HG03097 (cell line): ENCODE measurements at regions not wholly inside any gene's neighbourhood (a gene's known extent, or its start where the extent isn't known, plus 50 kb on each side); places are given as distances from the start of the nearest gene placed in this dataset.

ENCODE experiments used
- ATAC-seq: cut with Tn5 transposase; IDR thresholded peaks from one replicate; pipeline ENCODE4 v1.9.1; 2021; ENCODE audit not compliant: unreplicated experiment, low FRiP score

GRCh38 chr3:127104586-127104985 lies 88.3 kb upstream of the PRR23E start:
- ATAC-seq, result no peak

DNA sequence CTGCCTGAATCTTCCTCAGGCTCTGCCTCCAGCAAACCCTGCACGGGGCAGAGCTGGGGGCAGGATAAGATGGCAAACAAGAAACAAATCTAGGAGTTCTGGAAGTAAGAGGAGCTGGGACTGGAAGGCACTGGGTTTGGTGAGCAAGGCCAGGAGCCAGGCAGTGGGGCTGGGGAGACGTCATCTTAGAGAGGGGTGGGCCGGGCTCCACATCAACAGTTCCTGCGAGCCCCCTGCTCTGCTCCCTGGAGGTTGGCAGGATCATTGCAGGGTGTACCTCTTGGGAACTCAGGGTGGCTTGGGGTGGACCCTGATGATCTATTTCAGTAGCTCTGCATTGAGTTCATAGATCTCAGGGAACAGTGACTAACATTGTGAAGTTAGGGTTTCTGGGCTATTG lies 87.3 kb upstream of the PRR23E start:
- ATAC-seq, result no peak

GRCh38 chr3:127106053-127106452 lies 86.9 kb upstream of the PRR23E start:
- no peak for ATAC-seq

DNA sequence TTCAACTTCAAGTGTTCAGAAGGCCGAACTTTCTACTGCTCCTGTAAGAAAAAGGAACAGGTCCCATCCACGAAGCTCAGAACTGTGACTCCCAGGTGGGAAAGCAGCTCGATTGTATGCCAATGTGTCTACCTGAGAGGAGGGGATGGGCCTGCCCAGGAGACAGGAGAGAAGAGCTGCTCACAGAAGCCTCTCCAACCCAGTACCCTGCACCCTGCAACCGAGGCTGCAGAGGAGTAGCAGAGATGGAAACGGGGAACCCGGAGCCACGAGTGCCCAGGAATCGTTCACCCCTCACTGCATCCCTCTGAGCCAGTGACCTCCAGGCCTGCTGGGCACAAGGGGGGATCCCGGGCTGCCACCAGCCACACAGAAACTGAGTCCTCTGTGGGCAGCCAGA lies 86.5 kb upstream of the PRR23E start:
- no peak for ATAC-seq

GRCh38 chr3:127107002-127107401 lies 85.9 kb upstream of the PRR23E start:
- ATAC-seq, result no peak

GRCh38 chr3:127107491-127108375 lies 85.2 kb upstream of the PRR23E start:
- no peak for ATAC-seq

GRCh38 chr3:127108796-127109195 lies 84.1 kb upstream of the PRR23E start:
- ATAC-seq, result no peak

GRCh38 chr3:127110982-127111693 lies 81.8 kb upstream of the PRR23E start:
- ATAC-seq, result no peak

DNA sequence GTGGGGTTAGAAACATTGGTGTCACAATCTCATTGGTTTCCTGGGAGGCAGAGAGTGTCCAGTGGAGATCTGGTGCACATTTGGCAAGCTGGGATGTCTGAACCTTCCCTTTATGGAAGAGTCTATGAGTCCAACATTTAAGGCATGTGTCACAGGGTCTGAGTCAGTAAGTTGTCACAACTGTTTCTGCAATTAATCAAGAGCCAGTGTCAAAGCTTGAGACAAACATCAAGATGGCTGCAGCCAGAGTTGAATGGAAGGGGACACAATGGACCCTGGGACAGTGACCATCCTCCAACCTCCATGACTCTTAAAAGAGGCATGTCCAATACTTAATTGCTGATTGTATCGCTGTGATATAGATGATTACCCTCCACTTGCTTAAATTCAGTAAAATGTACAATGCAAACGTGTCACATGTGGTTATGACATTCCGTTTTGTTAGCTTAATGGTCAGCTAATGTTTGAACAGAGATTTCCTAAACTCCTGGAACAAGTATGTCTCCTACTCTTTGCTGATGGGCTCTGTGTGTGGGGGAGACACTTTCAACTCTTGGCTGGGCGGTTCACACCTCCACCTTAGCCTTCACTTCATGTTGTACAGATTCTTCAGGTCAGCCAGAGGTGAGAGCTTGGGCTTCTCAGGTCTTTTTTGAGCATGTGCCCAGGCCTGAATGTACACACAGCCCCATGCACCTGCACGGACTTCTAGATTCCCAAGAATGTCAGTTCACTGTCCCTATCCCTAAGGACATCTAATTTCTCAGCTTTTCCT lies 79.9 kb upstream of the PRR23E start:
- ATAC-seq, result no peak

DNA sequence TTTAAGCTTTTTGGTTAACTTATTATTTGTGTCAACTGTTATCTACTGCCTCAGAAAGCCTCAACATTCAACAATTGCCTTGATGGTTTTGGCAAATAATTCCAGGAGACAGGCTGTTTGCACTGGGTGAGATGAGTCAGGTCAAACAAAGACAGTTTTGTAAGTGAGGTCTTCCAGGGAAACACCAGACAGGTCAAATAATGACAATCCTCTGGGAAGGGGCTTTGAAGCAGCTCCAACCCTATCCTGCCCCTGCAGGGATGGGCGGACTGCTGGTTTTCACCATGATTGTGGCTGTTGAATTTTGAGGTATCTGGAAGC lies 79.4 kb upstream of the PRR23E start:
- ATAC-seq, result no peak

GRCh38 chr3:127114337-127115070 lies 78.4 kb upstream of the PRR23E start:
- ATAC-seq, result no peak

DNA sequence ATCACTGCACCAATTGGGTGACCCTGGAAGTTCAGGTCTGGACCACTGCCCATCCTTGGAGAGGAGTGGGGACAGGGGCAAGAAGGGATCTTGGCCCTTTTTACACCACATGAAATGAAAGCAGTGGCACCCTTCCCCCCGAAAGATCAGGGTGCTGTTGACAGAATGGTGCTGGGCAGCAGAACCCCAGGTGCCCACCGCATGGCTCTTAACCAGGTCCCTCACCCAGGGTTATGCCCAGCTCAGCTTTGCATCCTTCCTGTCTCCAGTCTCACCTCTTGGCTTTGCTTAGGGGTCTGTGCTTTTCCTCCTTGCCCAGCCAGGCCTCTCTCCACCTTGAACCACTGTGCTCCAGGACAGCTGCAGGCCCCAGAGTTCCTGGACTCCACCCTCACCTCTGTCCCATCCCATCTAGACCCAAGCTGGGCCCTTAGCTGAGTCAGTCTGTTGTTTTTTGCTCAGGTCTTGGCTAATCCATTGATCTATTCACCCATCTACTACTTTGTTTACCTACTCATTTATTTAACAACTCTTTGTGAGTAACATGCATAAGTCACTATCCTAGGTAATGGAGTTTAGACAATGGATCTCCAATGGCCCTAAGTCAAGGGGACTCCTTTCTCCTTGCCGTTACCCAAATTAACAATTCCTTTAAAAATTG lies 77.1 kb upstream of the PRR23E start:
- no peak for ATAC-seq

DNA sequence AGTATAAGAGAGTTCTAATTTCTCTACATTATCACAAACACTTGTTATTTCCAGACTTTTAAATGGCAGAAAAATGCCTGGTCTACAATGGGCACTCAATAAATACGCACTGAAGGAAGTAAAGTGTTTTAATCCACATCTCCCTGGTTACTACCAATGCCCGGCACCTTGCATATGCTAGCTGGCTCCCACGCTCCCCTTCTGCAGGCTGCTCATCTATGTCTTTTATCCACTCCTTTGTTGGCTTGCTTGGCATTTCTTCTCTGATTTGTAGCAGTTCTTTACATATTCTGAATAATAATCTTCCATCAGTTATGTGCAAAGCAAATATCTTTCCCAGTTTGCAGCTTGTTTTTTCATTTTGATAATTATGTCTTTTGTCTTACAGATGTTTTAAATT lies 74.6 kb upstream of the PRR23E start:
- no peak for ATAC-seq

DNA sequence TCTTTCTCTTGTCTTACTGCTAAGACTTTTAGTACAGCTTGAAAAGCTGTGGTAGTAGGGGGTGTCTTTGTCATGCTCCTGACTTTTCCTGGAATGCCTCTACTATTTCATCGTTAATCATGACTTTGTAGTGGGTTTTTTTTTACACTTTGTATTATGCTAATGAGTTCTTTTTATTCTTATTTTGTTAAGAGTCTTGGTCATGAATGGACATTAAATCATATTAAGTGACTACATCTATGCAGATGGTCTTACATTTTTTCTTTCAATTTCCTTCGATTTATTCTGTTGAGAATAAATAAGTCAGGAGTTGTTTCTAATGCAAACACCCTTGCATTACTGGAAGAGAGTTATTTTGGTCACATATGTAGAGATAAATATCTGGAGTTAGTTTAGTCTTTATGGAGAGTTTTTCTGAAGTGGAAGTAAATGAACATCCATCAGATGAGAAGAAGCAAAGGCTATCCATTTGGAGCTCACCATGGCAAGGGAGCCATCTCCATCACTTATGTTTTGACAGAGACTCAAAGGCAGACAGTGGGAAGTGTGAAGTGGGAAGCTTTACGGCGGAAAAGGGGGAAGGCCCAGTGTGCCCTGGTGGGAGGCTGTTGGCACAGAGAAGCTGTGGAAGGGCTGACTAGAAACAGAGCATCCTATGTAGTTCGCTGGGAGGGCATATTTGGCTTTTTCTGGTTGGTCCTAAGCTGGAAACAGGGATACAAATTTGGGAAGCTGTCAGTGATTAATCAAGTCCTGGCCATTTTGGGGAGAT lies 73.1 kb upstream of the PRR23E start:
- ATAC-seq, result no peak

DNA sequence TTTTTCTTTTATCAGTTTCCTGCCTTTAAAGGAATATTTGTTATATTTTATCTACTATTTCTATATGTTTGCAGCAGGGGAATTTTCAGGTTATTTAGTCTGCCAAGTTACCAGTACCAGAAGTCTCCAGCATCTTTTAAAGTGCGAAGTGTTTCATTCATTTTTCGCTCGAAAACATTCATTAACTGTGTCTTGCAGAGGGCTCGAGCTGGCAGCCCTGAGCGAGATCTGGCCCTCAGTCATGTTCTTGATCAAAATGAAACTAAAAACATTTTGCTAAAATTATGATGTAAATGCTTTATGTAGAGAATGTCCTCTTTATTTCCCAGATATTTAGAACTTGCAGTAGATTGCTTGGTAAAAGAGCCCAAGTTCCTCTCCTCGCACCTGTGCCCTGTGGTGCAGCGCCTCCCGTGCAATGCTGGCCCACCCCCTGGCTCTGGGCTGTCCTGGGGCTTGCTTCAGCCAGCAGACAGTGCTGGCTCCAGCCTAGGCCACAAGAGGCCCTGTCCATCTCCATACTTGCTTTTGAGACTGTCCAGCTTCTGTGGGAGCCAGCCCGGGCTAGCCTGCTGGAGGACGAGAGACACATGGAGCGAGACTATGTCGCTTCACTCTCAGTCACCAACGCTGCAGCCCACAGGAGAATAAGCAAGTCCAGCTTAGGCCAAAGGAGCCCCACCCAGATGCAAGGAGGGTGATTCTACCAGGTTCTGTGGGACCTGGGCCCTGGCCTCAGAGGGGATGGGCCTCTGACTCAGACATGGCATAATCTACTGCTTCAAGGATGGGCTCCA lies 71.9 kb upstream of the PRR23E start:
- ATAC-seq, result no peak

GRCh38 chr3:127121885-127122284 lies 71.0 kb upstream of the PRR23E start:
- no peak for ATAC-seq

- no peak for ATAC-seq
These were observed 69.4 kb upstream of the PRR23E start for GRCh38 chr3:127123533-127123932.

- no peak for ATAC-seq
These were observed 68.8 kb upstream of the PRR23E start for GRCh38 chr3:127124120-127124519.
